Ureter (tissue), 1 donor: ENCODE measurements at regions not wholly inside any gene's neighbourhood (a gene's known extent, or its start where the extent isn't known, plus 50 kb on each side); places are given as distances from the start of the nearest gene placed in this dataset.
"Not testable (repeated sequence)": the region's sequence is repeated elsewhere in the genome, so short reads cannot be mapped to it uniquely, and the experiment has no call there.

Source experiments
- DNase-seq: peaks from one replicate; pipeline ENCODE4 v3.0.0-alpha.2; 2020; ENCODE audit warnings: low spot score
- donor health status: DM: yes; HTN: yes; CAD: no.

DNA sequence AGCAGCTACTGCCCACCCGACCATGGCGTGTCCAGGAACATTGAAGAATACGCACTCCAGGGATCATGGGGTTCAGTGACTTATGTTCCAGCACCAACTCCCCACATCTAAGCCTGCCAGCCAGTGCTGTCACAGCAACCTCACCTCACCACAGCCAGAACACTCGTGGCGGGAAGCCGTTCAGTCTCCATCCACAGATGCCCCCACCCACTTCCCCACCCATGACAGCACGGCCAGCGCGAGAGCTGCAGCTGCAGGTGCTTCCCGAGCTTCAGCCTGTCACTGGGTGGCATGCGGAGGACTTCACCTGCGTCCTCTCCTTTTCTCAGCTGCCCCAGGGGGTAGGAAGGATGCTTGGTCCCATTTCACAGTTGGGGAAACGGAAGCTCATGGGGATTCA is 50.3 kb downstream of the RBFOX3 start:
- DNase-seq, result no peak

DNA sequence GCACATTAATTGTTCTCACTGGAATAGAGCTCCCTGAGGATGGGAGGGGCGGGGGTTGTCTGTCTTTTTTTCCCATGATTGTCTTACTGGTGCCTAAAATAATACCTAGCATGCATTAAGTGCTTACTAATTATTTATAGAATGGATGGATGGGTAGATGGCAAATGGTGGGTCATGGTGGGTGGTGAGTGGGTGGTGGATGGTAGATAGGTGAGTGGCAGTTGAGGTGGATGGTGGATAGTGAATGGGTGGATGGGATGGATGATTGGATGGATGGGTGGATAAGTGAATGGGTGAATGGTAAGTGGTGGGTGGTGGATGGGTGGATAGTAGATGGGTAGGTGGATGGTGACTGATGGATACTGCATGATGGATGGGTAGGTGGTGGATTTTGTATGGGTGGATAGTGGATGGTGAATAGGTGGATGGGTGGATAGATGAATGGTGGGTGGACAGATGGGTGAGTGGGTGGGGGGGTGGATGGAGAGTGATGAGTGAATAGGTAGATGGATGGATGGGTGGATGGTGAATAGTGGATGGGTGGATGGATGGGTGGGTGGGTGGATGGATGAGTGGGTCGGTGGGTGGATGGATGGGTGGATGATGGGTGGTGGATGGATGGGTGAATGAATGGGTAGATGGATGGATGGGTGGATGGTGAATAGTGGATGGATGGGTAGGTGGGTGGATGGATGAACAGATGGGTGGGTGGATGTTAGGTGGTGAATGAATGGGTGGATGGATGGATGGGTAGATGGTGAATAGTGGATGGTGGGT is 51.6 kb downstream of the RBFOX3 start:
- no peak for DNase-seq

DNA sequence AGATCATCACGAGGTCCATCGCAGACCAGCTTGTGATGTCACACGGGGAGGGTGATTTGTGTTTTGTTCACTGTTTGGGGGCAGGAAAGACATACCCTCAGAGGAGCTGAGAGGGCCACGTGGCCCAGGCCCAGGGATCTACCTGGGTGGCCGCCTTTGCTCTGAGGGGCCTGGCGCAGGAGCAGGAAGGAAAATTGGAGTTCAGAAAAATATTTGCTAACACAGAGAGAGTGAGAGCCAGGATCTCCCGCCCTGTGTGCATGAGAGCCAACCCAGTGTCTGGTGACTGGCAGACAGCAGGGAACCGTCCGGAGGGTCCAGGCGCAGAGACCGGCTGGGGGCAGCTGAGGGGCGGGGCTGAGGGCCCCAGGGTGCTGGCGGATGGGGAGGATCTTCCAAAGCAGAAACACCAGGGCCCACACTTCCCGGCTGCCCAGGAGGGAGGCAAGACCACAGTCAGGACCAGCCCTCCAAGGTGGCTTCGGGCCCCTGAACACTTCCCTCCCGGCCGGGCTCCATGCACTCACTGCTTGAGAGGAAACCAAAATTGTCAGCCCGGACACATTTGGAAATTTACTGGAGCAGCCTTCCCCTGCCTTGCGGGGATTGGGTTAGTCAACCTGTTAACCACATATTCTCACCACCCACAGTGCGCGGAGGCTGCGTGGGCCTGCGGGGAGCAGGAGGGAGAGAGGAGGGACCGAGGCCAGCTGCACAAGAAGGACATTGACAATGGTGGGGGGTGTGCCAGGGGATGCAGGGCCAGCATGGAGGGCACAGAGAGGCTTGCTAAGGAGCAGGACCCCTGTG is 52.6 kb downstream of the RBFOX3 start:
- no peak for DNase-seq

DNA sequence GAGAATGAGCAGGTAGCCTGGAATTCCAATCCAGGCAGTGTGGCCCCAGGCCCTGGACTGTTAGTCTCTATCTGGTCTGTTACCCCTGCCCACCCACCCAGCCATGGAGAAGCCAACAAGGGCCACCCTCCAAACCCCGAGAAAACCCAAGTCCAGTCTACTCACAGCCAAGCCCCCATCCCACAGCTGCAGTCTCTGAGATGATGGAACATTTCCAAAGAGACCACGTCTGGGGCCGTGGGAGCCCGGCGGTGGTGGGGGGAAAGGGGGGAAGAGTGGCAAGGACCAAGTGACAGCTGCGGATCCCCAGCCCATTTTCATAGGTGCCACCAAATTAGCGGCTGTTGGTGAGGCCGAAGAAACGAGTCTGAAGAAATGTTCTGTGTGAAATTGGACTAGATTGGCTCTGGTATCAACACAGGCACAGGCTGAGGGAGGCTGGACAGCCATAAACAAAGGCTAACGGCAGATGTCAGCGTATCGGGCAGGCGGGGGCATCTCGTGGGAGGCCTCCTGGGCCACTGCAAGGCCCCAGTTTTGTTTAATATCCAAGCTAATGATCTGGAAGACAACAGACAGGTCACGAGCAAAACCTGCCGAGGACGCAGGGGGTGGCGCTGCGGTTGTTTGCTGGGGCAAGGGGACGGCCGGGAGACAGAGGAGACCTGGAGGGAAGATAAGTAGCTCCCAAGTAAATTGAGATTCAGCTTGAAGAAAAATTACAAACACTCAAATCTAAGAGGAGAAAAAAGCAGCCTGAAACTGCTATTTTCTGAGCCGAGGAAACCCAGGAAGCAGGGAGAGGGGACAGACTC is 53.4 kb downstream of the RBFOX3 start:
- no peak for DNase-seq

DNA sequence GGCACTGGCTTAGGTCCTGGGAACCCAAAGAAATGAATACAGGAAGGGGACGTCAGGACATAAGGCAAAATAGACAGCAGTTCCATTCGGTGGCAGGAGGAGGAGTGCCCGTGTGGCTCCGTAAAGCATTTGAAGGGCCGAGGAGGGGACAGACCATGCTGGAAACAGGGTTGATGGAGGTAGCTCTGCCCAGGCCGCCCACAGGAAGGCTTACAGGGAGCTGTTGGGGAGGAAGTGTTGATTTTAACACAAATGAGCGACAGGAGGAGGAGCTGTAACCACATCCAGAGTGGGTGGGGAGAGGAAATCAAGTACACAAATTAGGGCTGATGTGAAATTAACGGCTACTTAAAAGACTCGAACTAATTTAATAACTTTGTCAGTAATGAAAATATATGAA is 54.6 kb downstream of the RBFOX3 start:
- no peak for DNase-seq

DNA sequence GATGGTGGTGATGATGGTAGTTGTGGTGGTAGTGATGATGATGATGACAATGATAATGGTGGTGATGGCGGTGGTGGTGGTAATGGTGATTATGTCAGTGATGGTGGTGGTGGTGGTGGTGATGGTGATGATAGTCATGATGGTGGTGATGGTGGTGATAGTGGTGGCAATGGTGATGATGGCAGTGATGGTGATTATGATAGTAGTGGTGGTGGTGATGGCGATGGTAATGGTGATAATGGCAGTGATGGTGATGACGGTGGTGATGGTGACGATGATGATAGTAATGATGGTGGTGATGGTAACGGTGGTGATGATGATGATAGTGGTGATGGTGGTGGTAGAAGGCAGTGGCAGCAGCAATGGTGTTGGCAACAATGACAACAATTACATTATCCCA is 55.3 kb downstream of the RBFOX3 start:
- DNase-seq, result no peak

DNA sequence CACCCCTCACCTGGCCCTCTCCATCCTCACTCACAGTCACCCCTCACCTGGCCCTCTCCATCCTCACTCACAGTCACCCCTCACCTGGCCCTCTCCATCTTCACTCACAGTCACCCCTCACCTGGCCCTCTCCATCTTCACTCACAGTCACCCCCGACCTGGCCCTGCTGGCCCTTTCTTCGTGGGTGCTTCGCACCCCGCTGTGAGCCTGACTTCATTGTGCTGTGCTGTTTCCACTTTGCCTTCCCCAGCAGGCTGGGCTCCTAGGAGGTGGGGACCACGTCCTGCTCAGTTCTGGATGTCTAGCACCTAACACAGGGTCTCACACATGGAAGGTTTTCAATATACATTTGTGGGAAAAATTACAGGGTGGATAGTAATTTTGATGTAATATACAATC is 56.5 kb downstream of the RBFOX3 start:
- not testable (repeated sequence) for DNase-seq

DNA sequence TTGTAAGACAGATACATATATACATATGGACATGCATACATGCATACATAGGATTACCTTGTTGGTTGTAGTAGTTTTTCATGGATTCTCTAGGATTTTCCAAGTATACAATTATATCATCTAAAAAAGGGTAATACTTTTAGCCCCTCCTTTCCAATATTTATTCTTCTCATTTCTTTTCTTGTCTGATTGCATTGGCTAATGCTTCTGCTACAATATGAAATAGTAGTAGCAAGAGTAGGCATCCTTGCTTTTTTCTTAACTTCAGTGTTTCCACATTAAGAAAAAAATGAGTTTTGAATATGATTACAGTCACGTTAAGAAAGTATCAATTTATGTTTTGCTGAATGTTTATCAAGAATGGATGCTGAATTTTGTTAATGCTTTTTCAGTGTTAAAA is 58.0 kb downstream of the RBFOX3 start:
- DNase-seq, result no peak

DNA sequence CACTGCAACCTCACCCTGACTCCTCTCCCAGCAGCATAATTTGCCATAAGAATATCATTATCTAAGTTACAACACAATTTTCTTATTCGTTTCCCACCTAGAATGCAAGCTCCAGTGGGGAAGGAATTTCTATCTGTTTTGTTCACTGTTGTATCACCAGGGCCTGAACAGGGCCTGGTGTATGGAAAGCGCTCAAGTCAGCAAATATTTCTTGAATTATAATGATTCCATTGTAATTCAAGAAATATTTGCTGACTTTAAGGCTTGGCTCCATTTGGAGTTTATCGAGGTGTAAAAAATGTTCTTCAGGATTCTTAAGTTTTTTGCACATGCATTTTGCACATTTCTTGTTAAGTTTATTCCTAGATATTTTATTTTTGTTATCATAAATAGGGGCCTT is 58.4 kb downstream of the RBFOX3 start:
- DNase-seq, result no peak

DNA sequence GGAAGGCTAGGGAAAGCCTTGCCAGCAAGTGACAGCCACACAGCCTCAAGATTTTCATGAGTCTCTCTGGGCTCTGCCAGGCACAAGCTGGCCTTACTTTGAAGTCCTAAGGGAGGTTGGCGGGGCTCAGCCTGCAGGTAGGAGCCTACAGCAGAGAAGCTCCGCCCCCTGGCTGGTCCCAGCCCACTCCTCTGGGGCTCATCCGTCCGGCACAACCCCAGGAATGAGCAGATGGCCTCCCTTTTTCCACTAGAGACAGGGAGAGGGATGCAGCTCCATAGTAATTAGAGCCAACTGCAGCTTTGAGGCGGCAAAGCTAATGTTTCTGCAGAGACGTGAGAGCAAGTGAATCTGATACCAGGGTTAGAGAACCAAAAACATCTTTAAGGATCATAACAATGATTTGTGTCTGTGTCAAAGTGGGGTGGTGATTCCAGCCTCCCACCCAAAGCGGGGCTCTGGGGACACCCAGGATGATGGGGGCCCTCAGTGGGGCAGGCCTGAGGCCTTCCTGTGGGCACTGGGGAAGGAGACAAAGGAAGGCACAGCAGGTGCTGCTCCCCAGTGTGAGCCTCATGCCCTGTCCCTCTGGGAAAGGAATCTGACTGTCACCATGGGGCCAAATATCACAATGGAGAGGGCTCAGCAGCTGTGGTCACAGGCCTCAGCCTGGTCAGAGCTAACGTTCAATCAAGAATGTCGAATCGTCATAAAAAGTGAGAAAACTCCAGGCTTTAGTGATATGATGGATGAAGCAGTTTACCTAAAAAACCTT is 61.5 kb downstream of the RBFOX3 start:
- no peak for DNase-seq

DNA sequence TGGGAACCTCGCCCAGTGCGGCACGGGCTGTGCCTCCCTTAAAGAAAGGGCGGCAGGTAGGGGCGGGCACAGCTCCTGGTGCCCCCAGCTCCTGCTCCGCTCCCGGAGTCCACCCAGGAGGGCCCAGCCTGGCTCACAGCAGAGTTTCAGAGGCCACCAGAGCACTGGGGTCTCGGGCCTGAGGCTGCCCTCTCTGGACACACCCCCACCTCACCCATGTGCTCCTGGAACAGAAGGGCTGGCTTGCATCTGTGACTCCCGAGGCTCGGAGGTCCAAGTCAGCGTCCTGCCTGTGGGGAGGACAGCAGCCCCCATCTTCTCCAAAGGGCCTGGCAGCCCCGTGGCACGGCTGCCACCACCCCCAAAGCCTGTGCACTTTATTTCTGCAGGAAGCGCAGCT is 62.7 kb downstream of the RBFOX3 start:
- DNase-seq, result no peak

DNA sequence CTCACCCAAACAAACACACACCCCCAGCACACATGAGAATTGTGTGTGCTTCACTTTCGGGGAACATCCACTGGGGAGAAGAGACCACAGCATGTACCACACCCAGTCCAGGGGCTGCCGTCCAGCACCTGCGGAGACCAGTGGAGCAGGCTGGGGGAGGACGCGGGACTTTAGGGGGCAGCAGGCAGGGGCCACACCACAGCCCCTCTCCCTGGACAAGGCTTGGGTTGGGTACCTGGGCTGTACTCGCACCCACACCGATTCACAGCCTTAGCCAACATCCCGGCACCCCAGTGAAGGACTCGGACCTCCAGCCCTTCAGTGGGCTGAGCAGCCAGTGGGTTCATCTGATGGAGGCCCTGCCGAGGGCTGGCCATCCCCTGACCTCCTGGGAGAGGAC is 63.3 kb downstream of the RBFOX3 start:
- no peak for DNase-seq

DNA sequence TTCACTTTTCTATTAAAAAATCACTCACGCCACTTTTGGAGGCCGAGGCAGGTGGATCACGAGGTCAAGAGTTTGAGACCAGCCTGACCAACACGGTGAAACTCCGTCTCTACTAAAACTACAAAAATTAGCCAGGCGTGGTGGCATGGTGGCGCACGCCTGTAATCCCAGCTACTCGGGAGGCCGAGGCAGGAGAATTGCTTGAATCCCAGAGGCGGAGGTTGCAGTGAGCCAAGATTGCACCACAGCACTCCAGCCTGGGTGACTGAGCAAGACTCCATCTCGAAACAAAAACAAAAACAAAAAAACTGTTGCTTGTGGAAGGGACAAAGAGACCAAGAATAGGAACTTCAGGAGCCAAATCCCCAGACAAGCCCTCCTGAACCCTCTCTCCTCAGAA is 63.7 kb downstream of the RBFOX3 start:
- DNase-seq, result not testable (repeated sequence)

DNA sequence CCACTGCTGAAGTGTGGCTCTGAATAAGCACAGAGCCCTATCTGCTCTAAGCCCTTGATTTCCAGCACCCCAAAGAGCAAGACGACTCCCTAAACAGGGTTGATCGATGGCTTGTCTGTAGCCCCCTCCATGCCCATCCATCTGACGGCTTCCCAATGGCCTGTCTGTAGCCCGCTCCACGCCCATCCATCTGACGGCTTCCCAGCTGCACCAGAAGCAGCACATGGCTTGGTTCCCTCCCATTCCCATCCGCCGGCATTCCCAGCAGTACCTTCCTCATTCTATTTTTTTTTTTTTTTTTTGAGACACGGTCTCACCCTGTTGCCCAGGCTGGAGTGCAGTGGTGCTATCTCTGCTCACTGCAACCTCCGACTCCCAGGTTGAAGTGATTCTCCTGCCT is 64.5 kb downstream of the RBFOX3 start:
- no peak for DNase-seq

DNA sequence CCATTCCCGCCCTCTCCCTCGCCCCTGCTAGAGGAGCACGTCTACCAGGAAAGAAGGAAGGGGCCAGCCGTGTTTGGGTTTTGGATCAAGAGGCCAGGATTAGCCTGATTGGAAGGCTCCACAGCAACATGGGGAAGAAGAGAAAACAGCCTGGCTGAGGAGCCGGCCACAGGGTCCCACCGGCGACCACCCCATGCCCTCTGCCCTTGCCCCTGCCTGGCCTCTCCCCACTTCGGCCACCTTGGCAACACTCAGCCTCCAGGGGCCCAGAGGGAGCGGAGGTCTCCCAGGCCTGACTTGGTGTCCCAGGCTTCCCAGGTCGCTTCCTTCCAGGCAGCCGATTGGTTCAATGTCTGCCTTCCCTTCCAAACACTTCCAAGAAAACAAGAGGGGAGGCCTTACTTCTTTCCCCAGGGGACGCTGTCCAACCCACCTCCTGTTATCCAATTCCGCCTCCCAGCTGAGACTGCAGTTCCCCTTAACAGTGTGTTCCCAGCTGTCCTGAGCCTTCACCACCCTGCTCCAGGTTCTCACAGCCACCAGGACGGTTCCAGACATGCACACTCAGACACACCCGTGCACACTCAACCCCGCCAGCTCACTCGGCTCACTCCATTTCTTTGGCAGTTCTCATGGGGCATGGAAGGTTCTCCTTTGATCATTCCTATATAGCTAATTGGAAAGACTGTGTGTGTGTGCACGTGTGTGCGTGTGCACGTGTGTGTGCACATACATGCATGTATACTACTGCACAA is 65.4 kb downstream of the RBFOX3 start:
- no peak for DNase-seq

DNA sequence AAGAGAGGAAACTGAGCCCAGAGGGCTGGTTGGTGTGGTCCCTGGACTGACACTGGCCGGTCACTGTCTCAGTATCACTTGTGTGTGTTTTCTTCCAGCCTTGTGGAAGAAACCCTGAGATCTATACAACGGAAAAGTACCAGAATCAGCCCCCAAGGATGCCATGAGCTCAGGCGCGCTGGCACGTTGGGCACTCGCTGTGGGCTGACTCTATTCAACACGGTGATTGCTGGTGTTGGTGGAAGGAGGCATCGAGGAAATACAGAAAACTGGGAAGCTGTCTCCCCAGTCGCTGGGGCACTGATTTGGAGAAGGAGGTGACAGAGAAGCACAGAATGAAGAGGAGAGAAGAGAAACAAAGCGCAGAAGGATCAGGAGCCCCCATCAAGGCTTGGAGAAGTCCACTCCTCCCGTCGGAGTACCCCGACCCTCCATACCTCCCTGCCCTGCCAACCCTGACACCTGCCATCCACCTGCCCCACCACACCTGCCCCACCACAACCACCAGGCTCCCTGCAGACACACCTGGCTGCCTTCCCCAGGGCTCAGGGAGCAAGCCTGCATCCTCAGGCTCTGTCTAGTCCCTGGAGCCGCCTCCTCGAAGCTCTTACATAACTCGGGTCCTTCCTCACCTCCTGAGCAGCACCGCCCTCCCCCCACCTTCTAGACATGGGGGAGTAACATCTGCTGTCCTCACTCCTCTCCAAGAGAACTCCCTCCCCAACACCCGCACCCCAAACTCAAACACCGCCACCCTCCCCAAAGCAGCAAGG is 66.5 kb downstream of the RBFOX3 start:
- no peak for DNase-seq

DNA sequence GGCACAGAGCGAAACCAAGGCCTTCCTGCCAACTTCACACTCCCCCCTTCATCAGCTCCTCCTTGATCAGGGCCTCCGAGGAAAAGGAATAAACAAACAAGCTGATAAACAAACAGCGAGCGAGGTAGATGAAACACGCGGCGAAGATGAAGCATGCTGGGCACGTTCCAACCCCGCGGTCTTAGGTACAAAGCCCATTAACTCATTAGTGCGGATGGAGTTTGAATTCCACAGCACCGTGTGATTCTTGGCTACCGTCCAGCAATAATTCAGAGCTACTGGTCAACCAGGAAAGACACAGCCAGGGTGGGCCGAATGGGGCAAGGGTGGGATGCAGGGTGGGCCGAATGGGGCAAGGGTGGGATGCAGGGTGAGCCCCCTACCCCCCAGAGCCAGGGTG is 67.3 kb downstream of the RBFOX3 start:
- no peak for DNase-seq

DNA sequence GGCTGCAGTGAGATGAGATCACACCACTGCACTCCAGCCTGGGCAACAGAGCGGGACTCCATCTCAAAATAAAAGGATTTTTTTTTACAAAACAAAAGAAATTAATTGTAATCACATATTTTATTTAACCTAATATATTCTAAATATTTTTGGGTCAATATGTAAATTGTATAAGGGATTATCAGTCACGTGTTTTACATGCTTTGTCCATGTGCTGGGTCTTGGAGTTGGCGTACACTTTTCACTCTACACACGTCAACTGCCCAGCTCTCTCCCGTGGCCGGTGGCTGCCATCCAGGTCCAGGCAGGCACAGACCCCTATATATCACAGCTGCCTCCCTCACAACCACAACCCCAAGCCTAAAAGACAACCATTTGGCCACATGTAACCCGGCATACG is 68.1 kb downstream of the RBFOX3 start:
- no peak for DNase-seq

DNA sequence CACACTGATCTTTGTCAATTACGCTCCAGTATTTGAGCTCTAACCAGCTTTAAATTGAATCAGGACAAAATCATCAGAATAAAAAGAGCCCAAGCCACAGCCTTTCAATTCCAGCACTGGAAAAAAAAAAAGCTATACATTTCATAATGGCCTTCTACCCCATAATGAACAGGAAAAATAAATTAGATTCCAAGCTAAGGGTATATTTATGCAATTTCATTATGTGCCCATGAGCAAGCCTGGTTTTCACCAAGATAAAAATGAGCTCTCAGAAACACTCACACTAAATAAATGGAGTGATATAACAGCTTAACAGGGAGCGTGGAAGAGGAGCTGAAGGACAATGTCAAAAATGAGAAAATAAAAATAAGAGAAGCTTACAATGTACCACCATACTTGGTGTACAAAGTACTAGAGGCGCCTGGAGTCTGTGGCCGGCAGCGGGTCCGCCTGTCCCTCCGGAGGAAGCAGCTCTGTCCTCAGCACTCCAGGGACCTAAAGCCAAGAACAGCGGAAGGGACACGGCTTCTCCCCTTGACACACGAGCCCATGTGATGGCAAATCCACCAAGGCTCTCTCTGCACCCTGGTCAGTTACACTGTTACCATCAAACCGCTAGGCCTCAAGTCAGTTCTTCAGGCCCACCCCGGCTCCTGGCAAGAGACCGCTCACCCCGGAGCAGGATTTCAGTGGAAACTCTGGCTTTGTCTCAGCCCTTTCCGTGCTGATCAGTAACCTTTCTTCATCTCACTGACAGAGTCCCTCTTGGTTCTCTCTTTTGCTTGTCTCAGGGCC is 69.6 kb downstream of the RBFOX3 start:
- DNase-seq, result no peak
